Stimulated activated CD4-positive, alpha-beta T cell treated with anti-CD3 and anti-CD28 coated beads, TNF-alpha, amount 100 ng/mL, for 48 hours (primary cell): ENCODE measurements at regions not wholly inside any gene's neighbourhood (a gene's known extent, or its start where the extent isn't known, plus 50 kb on each side); places are given as distances from the start of the nearest gene placed in this dataset.

Experiments
- DNase-seq, 3 donors: peaks; one replicate each; pipeline ENCODE4 v3.0.0-alpha.2; 2020; ENCODE audit warnings: low read depth in 3 of 3

DNA sequence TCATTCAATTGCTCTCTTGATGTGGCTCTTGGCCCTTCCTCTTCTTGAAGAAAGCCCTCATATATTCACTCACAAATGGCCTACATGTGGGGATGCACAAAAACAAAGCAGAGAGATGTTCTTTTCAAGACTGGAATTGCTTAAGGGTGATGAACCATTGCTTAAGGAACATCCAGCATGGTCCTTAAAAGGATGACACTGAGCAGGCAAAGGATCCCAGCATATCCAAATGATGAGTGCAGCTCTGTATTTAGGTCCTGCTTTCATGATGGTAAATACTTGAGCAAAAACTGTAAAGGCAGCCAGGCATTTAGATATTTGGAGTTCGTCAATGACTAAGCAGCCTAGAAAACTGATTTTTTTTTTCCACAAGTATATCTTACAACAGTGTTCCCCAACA, 173.8 kb upstream of the ARRDC4 start:
- DNase-seq = no peak

DNA sequence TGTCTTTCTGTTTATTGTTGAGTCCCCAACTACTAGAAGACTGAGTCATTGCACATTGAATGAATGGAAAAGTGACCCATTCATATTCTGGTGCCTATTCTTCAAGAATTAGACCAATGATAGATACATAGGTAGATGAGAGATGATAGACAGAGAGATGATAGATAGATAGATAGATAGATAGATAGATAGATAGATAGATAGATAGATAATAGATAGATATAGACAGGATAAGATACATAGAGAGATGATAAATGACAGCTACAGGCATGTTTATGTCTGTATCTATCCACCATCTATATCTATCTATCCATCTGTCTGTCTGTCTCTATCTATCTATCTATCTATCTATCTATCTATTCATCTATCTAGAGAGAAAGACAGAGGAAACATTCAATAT, 170.3 kb upstream of the ARRDC4 start:
- DNase-seq = no peak

DNA sequence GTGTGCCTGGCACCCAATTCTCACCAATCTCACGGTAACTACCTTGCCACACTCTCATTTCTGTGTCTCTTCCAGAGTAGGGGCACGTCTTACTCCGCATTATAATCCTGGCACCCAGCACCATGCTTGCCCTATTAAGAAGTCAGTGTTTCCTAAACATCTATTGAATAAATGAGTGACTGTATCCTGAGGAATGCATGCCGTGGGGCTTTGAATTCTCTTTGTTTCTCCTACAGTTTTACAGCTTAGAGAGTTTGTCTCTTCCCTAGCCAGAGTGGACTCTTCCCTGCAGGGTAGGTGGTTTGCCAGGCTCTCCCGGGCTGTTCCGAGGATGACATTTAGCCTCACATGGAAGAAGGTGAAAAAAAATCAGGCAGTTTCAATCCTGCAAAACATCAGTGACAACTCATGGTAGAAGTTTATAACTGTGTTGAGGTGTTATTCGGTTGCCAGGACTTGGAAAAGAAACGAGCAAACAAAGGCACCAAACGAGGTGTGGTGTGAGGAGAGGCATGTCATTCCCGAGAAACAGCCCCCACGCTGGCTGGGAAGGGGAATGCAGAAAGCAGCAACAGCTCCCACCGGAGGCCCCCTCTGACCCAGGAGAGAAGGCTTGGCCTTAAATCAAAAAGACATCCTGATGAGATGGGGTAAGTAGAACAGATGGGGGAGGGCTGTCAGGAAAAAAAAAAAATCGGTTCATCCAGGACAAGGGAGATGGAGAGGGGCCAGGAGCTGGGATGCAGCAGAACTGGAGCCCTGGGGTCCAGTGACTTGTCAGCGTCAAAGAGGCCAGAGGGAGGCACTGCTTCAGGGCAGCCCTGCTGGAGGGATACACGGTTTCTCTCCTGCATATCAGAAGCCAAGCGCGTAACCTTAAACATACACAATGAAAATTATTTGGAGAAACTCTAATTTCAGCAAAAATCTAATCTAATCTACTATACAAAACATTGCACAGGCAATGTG, 168.4 kb upstream of the ARRDC4 start:
- no peak for DNase-seq

DNA sequence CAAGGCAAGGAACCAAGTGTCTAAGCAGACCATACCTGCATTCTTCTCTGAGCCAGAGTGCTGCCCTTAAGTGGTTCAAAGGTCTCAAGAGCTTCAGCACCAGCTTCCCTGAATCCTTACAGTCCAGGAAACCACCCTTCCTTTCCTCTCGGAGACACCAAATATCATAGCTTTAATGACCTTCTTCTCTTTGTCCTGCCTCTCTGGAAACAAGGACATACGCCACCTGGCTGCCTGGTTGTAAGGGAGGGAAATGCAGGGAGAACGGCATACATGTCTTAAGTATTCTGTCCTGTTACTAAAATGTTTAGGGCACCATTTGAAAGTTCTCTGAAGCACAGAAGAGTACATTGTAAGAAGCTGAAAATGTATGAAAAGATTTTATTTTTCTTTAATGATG, 155.6 kb upstream of the ARRDC4 start:
- DNase-seq = no peak

DNA sequence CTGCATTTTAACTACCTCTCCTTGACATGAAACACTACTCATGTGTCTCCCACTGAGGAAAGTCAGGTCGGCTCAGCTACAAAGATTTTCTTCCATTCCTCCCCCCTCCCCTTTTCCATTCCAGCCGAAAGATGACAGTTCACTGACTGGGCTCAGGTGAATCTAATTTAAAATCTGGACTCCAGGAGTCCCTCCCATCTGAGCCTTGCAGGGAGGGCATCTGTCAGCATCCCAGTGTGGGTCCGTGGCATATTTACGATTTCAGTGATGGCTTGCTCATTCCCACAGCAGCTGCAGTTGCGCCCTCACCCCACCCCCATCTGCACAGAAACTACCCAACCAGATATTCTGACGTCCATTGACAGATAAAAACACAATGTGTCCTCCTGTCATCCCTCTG, 153.7 kb upstream of the ARRDC4 start:
- DNase-seq = no peak

DNA sequence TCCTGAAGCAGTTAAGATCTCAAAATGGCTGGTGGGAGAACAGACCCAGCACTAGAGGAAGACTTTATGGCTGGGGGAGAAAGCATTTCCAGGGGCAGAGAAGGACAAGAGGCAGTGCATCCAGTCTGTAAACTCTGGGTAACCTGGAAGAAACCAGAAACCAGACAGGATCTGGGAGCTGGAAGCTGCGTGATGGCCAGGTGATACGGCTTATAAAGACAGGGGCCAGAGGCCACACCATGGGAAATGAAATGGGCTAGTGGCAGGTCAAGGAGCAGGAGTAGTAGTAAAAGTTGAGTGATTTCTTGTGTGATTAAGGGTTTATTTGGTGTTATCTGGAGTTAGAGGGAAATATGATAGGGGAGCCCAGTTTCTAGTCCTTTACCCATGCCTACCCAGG, 144.7 kb upstream of the ARRDC4 start:
- no peak for DNase-seq

DNA sequence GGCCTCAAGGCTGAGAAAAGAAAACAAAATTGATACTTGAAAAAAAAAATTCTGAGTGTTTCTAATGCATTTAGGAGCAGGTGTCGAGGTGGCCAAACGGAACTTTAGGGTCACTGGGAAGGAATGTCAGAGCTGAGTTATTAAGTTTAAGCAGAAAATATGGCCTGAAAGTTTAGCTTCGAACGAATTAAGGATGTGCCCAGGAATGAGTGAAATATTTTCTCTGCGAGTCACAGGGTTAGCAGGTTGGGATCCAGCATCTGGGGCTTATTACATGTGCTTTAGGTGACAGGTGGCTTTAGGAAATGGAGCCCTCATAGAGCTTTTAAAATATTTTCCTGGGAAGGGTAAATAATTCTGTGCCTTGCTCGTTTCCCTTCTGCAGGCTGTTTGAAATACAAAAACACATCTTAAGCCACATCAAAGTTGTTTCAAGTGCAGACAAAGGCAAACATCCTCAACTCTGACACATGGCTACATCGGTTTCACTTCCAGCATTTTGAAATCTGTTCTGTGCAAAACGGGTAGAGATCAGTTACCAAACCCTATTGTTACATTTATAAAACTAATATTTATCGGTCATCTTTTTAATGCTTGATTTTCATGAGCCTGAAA, 143.1 kb upstream of the ARRDC4 start:
- DNase-seq = no peak

DNA sequence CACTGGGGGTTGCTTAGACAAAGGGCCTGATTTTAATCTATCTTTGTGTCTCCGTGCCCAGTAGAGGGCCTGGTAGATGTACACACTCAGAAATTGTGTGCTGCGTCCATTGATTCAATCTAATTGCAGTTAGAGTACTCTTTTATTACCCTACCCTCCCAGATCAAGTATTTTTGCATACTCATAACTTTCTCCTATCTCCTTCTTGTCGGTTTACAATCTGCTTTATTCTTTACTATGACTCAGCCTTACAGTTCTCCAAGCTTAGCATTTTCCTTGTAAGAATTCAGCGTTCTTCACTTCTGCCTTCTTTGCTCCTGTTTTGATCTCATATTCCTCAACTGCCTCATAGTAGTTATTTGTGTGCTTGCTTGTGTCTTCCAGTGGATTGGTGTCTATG, 124.5 kb upstream of the ARRDC4 start:
- no peak for DNase-seq

DNA sequence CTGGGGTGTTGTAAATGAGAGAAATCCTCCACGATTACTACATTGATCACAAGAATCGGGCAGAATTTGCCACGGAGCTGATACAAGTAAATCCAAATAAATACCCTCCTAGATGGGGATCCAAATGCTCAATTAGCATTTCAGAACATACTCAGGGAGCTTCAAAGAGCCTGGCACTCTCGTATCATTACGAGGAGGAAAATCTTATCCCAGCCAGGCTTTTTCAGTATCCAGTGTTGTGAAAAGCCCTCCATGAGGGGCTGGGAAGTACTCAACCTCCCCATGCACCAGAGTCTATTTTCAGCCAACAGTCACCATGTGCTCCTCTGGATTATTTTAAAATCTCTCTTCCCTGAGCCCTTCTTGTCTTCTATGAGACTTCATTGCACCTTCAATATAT, 122.6 kb upstream of the ARRDC4 start:
- DNase-seq = no peak

DNA sequence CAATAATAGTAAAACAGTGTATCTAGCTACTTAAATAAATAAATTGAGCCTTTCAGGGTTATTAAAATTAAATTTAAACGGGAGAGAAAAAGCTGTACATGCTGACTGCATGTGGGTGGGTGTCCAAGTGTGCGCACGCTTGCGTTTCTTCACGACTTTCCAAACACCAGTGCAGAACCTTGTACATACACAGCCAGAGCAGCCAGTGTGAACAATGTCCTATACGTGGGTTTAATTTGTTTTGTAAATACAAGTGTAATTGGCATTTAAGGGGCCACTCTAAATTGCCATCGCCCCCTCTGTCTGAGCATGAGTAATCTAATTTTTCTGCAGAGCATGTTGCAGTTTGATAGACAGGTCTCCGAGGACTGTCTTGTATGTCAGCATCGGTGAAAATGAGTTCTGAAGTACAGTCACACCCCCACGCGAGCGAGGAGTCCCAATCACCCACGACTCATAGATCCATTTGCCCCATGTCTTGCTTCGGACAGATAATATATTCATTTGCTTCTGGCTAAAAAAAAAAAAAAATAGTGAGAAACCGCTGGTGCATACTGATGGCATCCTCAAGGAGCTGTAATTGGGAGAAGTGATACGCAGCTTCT, 121.8 kb upstream of the ARRDC4 start:
- no peak for DNase-seq

DNA sequence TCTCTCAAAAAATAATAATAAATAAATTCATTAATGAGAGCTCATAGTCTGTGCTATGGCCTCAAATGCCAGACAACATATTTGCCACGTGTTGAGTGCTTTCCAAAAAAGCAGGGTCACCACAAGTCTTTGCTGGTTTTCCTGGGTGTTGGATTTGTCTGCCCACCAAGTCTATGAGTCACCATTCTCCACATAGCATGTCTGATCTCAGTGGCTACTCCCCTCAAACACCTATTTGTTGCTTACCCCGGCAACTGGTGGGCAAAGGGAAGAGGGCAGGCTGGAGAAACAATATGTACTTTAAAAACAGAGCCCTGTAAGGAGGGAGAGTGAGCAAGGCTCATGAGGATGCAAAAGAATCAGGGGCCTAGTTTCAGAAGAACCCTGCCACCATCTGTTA, 120.0 kb upstream of the ARRDC4 start:
- no peak for DNase-seq

DNA sequence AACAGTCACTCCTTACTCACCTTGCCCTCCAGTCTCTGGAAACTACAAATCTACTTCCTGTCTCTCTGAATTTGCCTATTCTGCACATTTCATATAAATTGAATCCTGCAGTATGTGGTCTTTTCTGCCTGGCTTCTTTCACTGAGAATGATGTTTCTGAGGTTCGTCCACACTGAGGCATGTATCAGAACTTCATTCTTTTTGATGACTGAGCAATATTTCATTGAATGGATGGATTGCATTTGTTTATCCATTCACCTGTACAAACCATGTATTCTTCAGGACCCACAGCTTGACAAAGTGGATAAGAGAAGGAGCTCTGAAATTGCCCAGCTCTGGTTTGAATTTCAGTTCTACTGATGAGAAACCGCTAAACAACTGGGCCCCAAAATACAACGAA, 118.9 kb upstream of the ARRDC4 start:
- DNase-seq = no peak

DNA sequence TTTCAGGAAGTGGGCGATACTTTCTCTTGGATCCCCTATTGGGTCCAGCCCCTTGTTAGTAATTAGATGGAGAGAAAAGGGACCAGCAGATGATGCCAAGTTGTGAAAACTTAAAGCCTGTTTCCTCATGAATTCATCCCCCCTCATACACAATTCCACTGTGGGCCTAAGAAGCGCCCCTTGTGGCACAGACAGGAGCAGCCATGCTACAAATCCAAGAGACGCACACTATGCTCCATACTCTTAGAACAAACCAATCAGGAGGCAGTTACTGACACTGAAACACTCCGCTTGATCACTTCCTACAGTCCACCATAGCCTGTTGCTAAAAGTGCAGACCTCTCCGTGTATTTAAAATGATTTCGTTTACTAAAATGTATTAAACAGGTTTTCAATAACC, 111.3 kb upstream of the ARRDC4 start:
- no peak for DNase-seq

DNA sequence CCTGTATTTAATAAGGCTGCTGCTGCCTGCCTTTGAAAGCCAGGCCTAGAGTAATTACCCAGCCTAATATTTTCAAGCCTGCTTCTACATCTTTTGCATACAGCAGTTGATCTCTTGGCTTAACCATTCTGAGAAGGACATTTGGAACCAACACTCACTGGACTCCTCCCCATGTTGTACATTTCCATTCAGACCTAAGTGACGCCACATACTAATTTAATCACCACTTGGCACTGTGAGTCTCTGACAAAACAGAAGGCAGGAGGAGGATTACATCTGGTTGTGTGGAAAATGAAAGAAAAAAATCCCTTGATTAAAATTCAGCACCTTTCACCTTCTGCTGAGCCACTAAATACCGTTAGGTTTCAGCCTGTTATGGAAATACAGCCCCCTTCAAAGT, 102.2 kb upstream of the ARRDC4 start:
- no peak for DNase-seq

DNA sequence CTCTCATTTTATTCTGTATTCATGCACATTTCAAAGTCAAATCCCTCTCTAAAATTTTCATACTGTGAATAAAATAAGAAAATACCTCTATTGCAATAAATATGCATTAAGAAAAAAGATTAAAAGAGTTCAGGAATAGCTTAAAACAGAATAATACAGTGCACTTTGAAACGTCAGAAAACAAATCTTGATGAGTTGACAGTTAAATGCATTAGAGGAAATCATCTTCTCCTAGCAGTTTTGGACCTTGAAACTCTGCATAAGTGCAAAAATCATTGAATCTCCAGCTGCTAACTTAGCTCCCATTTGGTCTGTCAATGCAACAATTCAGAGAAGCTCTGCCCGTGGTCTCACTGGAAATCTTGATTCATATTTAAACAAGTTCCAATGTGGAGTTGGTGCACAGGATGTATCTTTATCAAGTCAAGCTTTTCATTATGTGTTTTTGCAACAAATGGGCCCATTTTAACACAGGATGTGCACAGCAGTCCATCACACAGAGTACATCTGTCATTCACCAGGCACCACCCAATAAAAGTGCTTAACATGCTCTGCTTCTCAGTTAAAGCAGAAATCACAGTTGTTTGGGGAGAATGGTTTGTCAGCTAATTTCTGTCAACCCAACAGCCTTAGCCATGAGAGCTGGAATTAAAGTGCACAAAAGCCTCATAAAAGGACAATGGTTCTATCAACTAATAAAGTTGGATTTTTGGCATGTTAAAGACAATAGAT, 98.8 kb upstream of the ARRDC4 start:
- no peak for DNase-seq

DNA sequence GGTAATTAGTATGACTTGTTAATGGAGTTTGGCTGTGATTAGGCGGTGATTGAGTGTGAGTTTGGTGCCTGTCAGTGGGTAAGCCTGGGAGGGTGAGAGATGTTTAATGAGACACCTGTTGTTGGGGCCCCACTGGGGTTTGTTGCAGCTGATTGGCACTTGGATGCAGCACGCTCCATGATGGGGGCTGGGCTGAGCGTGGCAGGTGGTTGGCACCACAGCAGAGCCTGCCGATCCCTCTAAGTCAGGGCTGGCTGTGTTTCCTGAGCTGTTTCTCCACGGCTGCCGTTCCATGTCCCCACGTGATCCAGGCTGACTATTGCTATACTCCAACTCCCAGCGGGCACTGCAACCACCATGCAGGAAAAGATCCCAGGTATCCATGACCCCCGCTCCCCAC, 93.5 kb upstream of the ARRDC4 start:
- no peak for DNase-seq

DNA sequence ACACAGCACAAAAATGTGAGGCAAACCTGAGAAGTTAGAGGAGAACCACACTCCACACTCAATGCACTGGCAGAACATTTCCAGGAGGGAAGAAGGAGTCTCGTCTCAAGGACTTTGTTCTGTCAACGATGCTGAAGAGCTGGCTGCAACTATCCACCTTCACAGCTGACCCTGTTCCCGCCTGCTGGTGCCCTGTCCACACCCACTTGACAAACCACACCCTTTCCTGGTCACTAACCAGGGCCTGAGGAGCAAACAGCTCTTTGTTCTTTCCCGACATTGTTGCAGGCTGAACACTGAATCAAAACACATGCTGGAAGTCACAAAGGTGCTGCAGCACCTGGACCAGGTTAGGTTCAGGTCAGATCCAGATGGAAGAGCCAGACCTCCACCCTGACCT, 92.6 kb upstream of the ARRDC4 start:
- no peak for DNase-seq

DNA sequence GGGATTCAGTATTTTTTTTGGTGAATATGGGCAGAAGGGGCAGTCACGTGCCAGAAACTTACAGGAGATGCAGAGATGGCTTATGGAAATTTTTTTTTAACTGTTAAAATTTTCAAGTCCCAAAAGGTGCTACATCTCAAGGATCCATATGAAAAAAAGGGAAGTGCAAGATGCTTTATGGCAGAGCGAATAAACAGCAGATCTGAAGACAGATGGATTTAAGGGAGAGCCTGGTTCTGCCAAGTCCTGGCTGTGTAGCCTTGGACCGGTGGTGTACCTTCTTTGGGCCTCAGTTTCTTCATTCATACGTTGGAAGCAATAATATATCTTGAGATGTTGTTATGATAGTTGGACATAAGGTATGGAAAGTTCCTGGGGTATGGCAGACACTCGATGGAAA, 91.5 kb upstream of the ARRDC4 start:
- DNase-seq = no peak

DNA sequence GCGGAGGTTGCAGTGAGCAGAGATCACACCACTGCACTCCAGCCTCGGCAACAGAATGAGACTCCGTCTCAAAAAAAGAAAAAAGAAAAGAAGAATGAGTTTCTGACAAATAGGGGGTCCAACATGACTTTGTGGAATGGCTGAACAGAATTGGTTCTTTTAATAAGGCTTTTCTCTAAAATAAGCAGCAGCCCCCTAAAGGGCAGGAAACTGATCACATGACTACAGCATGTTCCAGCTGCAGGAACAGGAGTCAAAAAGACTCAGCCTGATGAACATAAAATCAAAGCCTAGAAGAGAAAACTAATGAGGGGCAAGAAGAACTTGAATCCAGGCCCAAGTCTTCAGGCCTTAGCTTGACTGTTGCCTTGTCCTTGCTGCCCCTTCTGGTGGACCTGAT, 89.7 kb upstream of the ARRDC4 start:
- DNase-seq = no peak

DNA sequence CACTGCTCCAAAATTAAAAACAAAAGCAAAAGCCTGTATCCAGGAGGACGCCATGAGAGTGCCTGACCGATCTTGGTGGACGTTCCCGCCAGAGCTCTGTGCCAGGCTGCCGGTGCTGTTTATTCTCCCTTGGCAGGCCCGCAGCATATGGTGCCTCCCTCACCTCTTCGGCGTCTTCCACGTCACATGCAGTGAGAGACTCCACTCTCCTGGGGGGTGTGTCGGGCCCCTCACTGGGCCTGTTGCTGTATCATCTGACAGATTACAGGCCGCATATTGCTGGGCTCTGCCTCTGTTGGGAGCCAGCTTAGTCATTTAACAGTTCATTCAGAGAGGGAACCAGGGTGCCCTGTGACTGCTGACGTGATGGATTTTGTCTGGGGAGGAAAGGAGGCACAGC, 86.4 kb upstream of the ARRDC4 start:
- no peak for DNase-seq

DNA sequence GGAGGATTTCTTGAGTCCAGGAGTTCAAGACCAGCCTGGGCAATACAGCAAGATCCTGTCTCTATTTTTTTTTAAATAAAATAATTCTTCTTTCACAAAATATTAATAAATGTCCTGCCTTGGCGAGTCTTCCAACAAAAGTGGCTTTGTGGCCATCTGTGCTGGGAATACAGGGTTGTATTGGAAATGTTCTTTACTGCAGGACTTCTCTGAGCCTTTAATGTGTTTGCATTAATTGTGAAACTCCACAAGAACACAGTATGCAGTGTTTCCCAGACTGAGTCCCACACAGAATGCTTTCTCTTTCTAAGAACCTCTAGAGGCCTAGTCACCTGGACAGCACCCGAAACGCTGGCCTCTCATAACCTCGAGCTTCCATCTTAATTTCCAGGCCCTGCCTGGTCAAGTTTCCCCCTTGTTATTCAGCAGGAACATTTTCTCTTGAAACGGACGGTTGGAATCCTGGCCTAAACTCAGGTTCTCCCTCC, 85.4 kb upstream of the ARRDC4 start:
- no peak for DNase-seq
